DOHH2 (cell line): ENCODE measurements at regions not wholly inside any gene's neighbourhood (a gene's known extent, or its start where the extent isn't known, plus 50 kb on each side); places are given as distances from the start of the nearest gene placed in this dataset.

Source experiments
- CTCF ChIP-seq: fragments of 200-600 bp; sonication (generic); IDR thresholded peaks from one replicate; pipeline ENCODE4 v1.5.1; 2014; ENCODE audit warnings: antibody characterized with exemption, mild to moderate bottlenecking, low read depth, low read length; ENCODE audit not compliant: poor library complexity, severe bottlenecking
- EZH2phosphoT487 ChIP-seq: fragments of 200-600 bp; sonication (generic); IDR thresholded peaks from 2 replicates; pipeline ENCODE4 v1.6.1; 2017; ENCODE audit warnings: borderline replicate concordance, mild to moderate bottlenecking, antibody characterized with exemption, low read length, moderate library complexity, mixed read lengths

- TF ChIP-seq CTCF: no peak
- TF ChIP-seq EZH2phosphoT487: no peak
Observed at GRCh38 chr22:27260087-27260698, 541.4 kb downstream of the MN1 start.
